GM12801 (cell line): ENCODE measurements at regions not wholly inside any gene's neighbourhood (a gene's known extent, or its start where the extent isn't known, plus 50 kb on each side); places are given as distances from the start of the nearest gene placed in this dataset.

Experiments
- TF ChIP-seq, protein P1 (sequence below): IDR thresholded peaks from one replicate; pipeline ENCODE4 v1.5.1; 2011; ENCODE audit warnings: control low read depth; ENCODE audit not compliant: insufficient read length; ENCODE audit errors: extremely low read depth

- TF ChIP-seq, protein P1, sequence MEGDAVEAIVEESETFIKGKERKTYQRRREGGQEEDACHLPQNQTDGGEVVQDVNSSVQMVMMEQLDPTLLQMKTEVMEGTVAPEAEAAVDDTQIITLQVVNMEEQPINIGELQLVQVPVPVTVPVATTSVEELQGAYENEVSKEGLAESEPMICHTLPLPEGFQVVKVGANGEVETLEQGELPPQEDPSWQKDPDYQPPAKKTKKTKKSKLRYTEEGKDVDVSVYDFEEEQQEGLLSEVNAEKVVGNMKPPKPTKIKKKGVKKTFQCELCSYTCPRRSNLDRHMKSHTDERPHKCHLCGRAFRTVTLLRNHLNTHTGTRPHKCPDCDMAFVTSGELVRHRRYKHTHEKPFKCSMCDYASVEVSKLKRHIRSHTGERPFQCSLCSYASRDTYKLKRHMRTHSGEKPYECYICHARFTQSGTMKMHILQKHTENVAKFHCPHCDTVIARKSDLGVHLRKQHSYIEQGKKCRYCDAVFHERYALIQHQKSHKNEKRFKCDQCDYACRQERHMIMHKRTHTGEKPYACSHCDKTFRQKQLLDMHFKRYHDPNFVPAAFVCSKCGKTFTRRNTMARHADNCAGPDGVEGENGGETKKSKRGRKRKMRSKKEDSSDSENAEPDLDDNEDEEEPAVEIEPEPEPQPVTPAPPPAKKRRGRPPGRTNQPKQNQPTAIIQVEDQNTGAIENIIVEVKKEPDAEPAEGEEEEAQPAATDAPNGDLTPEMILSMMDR = no peak
These were observed 149.9 kb upstream of the RASGRP1 start for GRCh38 chr15:38714309-38715072.

GRCh38 chr15:38720893-38721567, 156.4 kb upstream of the RASGRP1 start:
- TF ChIP-seq, protein P1 = no peak

GRCh38 chr15:38721568-38721945, 156.9 kb upstream of the RASGRP1 start:
- TF ChIP-seq, protein P1 = no peak

DNA sequence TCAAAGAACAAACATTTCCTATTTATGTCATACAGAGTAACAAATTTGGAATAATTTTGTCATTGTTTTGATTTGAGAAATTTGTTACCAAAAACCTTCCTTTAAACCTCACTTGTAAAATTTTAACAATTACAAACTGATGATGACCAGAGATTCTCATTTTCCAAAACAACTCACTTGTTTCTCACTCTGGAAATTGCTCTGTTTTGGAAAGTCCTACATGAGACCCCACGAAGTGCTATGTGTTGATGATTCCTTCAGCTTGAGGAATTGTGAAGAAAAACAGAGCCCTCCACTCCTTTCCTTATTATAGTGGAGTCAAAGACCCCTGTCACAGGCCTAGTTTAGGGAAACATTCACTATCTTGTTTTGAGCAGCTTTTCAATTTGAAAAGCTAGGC, 157.6 kb upstream of the RASGRP1 start:
- TF ChIP-seq, protein P1 = no peak

DNA sequence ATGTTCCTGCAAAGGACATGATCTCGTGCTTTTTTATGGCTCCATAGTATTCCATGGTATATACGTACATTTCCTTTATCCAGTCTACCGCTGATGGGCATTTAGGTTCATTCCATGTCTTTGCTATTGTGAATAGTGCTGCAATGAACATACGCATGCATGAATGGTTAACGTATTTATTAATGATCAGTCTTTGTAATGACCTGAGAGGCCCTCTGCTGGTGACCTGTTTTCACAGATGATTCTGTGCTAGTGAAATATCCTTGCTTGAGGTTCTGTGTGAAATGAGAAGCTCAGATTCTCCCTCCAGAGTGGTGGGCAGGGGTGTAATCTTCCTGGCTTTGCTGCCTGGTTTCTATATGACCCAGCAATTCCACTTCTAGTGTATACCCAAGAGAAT, 160.2 kb upstream of the RASGRP1 start:
- TF ChIP-seq, protein P1 = no peak

- TF ChIP-seq, protein P1 = no peak
These were observed 161.6 kb upstream of the RASGRP1 start for GRCh38 chr15:38726187-38726586.

DNA sequence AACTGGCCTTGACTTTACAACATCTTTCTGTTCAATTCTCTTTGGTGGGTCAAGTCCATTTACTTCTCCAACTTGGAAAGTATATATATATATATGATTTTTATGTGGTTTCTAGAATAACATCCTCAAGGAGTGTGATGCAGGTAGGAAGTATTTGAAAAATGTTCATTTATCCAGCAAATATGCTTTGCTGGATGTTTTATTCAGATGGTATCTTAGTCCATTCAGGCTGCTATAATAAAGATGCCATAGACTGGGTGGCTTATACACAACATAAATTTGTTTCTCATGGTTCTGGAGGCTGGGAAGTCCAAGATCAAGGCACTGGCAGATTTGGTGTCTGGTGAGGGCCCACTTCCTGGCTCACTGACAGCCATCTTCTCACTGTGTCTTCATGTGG, 168.7 kb upstream of the RASGRP1 start:
- TF ChIP-seq, protein P1 = no peak
